Peyer's patch (tissue), 4 donors: ENCODE measurements at regions not wholly inside any gene's neighbourhood (a gene's known extent, or its start where the extent isn't known, plus 50 kb on each side); places are given as distances from the start of the nearest gene placed in this dataset.

Source experiments
- DNase-seq, 3 donors: peaks; one replicate each; pipeline ENCODE4 v3.0.0-alpha.2; 2017 to 2019
- H3K27ac ChIP-seq, 4 donors: fragments of 200-600 bp; sonication (generic); one replicate each; pipeline ENCODE4 v1.5.1; 2016 to 2019
- H3K27me3 ChIP-seq, 2 donors: fragments of 200-600 bp; sonication (generic); one replicate each; pipeline ENCODE4 v1.5.1; 2019
- H3K36me3 ChIP-seq, 3 donors: fragments of 200-600 bp; sonication (generic); one replicate each; pipeline ENCODE4 v1.5.1; 2016 to 2019
- H3K4me1 ChIP-seq, 4 donors: fragments of 200-600 bp; sonication (generic); one replicate each; pipeline ENCODE4 v1.5.1; 2016 to 2019
- H3K4me3 ChIP-seq, 4 donors: fragments of 200-600 bp; sonication (generic); 1 replicate in 3 of 4; 2 replicates in 1 of 4; pipeline ENCODE4 v1.5.1; 2016 to 2019; ENCODE audit warnings: mild to moderate bottlenecking in 1 of 4
- H3K9me3 ChIP-seq, 4 donors: fragments of 200-600 bp; sonication (generic); one replicate each; pipeline ENCODE4 v1.5.1; 2016 to 2019; ENCODE audit warnings: mild to moderate bottlenecking in 1 of 4
- POLR2A ChIP-seq, 2 donors: fragments of 450-650 bp; IDR thresholded peaks; one replicate each; pipeline ENCODE4 v1.5.1; 2017; ENCODE audit warnings: antibody characterized with exemption in 2 of 2, mild to moderate bottlenecking in 2 of 2, moderate library complexity in 2 of 2
- TF ChIP-seq, protein P1 (sequence below), 6 experiments: fragments of 450-650 bp in 4 of 6; fragments of 200-600 bp in 2 of 6; sonication (generic) in 1 of 6; IDR thresholded peaks; one replicate each; pipeline ENCODE4 v1.5.1; 2017 to 2019; ENCODE audit warnings: antibody characterized with exemption in 6 of 6, mild to moderate bottlenecking in 3 of 6, moderate library complexity in 1 of 6

GRCh38 chr19:30722186-30722585 is 350.0 kb downstream of the ZNF536 start:
- no peaks in the 10 kb centered on the region for H3K9me3 ChIP-seq
- no peak for DNase-seq
- H3K4me1 ChIP-seq = peaks cover 0 to 18% (median 0%) of the 10 kb centered on the region in 4 donors
- H3K27ac ChIP-seq = no peak overlapping the region
- TF ChIP-seq, protein P1, sequence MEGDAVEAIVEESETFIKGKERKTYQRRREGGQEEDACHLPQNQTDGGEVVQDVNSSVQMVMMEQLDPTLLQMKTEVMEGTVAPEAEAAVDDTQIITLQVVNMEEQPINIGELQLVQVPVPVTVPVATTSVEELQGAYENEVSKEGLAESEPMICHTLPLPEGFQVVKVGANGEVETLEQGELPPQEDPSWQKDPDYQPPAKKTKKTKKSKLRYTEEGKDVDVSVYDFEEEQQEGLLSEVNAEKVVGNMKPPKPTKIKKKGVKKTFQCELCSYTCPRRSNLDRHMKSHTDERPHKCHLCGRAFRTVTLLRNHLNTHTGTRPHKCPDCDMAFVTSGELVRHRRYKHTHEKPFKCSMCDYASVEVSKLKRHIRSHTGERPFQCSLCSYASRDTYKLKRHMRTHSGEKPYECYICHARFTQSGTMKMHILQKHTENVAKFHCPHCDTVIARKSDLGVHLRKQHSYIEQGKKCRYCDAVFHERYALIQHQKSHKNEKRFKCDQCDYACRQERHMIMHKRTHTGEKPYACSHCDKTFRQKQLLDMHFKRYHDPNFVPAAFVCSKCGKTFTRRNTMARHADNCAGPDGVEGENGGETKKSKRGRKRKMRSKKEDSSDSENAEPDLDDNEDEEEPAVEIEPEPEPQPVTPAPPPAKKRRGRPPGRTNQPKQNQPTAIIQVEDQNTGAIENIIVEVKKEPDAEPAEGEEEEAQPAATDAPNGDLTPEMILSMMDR (IDR thresholded peaks at IDR 0.05) = no peak
- TF ChIP-seq POLR2A (IDR thresholded peaks at IDR 0.05) = no peak
- no peaks in the 10 kb centered on the region for H3K27me3 ChIP-seq
- no peak overlapping the region for H3K4me3 ChIP-seq
- H3K36me3 ChIP-seq = no peaks in the 10 kb centered on the region

DNA sequence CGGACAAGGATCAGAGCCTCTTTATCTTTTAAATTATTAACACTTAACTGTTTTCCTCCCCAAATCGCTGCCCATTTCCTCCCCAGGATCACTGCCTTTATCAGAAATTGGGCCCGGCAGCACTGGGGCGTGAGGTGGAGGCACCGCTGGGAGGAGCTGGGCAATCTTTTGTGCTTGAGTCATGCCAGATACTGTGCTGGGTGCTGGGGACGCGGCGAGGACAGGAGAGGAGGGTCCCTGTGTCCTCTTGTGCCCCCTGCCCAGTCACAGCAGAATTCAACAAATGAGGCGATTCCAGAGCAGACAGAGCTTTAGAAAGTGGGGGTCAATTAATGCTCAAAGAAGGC is 347.8 kb downstream of the ZNF536 start:
- Histone ChIP-seq H3K36me3 (no peaks in the 10 kb centered on the region), H3K4me1 (peaks cover 0 to 18% (median 0%) of the 10 kb centered on the region in 4 donors), H3K4me3 (peak overlapping the region; percentile 33 to 64 (median 42)), H3K27ac (peak overlapping the region in 3 of 4 donors; percentile 37 to 72 (median 65)), H3K27me3 (no peaks in the 10 kb centered on the region), H3K9me3 (no peaks in the 10 kb centered on the region)
- DNase-seq = no peak
- TF ChIP-seq, protein P1 (IDR thresholded peaks at IDR 0.05) = no peak
- TF ChIP-seq POLR2A (IDR thresholded peaks at IDR 0.05) = no peak

DNA sequence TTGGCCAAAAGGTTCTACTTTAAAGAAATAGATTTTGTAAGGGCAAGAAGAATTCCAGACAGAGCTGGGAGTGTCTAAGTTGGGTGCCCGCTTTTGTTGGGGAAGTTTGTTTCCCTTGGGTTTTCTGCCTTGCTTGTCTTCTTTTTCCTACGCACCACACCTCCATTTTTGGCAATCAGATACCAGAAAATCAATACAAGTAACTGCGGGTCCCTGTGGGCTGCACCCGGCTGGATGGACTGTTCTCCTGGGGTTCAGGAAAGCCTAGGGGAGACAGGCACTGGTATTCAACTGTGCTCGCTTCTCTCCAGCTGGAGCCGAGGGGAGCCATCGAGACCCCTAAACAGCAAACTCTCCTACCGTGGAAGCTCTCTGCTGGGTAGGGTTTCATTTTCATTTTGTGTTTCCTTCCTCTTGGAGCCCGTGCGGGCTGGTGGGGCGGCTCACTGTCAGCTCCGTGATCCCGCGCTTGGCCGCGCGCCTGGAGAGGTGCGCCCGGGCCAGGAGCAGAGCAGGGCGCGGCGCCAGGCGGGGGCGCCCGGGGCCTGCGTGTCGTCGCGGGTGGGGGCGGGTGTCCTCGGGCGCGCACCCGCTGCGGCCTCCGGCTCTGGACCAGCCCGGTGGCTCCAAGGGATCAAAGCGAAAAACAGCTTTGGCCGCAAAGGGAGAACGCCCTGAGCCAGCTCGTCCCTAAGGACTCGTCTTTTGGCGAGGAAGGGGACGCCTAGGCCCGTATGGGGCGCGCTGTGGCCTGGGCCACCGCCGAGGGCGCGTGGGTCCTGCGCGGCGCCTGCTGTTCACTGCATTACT is 347.2 kb downstream of the ZNF536 start:
- Histone ChIP-seq H3K27ac (peak overlapping the region; percentile 2 to 72 (median 51)), H3K9me3 (no peaks in the 10 kb centered on the region), H3K27me3 (no peaks in the 10 kb centered on the region), H3K36me3 (no peaks in the 10 kb centered on the region), H3K4me1 (peaks cover 0 to 18% (median 0%) of the 10 kb centered on the region in 4 donors), H3K4me3 (peak overlapping the region; percentile 33 to 64 (median 42))
- peak in 2 of 3 donors; percentile 59 to 69 for DNase-seq
- no peak for TF ChIP-seq POLR2A (IDR thresholded peaks at IDR 0.05)
- TF ChIP-seq, protein P1 (IDR thresholded peaks at IDR 0.05) = no peak

DNA sequence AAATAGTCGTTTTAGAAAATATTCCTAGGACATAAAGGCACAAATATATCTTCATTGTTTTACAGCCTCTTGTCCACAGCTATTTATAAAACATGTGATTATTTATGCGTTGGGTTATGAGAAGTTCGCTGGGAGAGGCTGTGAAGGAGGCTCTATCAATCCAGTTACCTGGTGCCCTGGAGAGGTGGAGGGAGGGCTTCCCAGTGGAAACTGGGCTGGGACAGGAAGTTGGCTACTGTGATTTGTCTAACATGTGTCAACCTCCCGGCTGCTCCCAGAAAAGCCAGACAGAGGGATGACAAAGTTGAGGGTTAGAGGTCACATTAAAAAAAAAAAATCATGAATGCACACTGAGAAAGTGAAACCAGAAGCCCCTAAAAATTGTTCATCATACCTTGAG is 346.5 kb downstream of the ZNF536 start:
- no peak for DNase-seq
- Histone ChIP-seq H3K4me1 (peaks cover 0 to 18% (median 0%) of the 10 kb centered on the region in 4 donors), H3K9me3 (no peaks in the 10 kb centered on the region), H3K27ac (peak overlapping the region in 2 of 4 donors; percentile 37 to 72), H3K27me3 (no peaks in the 10 kb centered on the region), H3K36me3 (no peaks in the 10 kb centered on the region), H3K4me3 (peak overlapping the region in 2 of 4 donors; percentile 51 to 64)
- TF ChIP-seq, protein P1 (IDR thresholded peaks at IDR 0.05) = no peak
- no peak for TF ChIP-seq POLR2A (IDR thresholded peaks at IDR 0.05)

DNA sequence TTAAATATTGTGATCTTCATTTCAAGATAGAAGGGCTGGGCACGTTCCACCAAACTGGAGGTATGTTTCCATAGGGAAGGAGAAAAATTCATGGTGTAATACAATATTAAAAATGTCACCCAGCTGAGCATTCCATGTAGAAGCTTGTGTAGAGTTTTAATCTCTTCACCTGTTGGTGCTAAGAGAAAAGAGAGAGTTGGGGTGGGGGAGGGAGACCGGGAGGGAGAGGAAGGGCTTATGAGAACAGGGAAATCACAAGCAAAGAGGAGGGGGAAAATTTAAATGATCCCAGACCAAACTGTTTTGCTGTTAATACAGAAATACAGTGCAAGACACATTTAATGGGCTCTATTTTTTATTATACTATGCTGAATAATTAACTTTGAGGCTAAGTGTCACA is 345.8 kb downstream of the ZNF536 start:
- no peak overlapping the region for H3K4me3 ChIP-seq
- no peaks in the 10 kb centered on the region for H3K27me3 ChIP-seq
- peaks cover 0 to 18% (median 0%) of the 10 kb centered on the region in 4 donors for H3K4me1 ChIP-seq
- H3K36me3 ChIP-seq = no peaks in the 10 kb centered on the region
- H3K9me3 ChIP-seq = no peaks in the 10 kb centered on the region
- TF ChIP-seq, protein P1 (IDR thresholded peaks at IDR 0.05) = no peak
- TF ChIP-seq POLR2A (IDR thresholded peaks at IDR 0.05) = no peak
- H3K27ac ChIP-seq = no peak overlapping the region
- no peak for DNase-seq
